ENCODE measurements at regions not wholly inside any gene's neighbourhood (a gene's known extent, or its start where the extent isn't known, plus 50 kb on each side); places are given as distances from the start of the nearest gene placed in this dataset.

DNA sequence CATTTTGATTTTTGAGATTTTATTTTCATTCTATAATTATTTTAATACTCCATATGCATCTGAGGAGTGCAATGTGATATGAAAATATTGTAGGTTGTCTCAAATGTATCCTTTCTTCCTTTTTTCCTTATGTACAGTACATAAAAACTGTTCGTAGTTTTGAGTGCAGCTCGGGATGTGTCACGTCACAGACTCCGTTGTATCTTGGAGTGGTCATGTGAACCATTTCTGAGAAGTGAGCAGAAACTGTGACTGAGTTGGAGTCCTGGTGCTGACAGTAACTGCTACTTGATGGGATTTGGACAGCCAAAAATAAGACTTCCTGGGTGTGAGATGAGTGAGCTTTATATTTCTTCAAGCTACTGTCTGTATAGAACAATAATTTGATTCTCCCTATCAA, 761.4 kb upstream of the MAN1A1 start:
- no peaks in the 10 kb centered on the region for H3K27me3 ChIP-seq (ENCODE audit: insufficient read depth, low read depth, severe bottlenecking)
- no peak for DNase-seq
- no peak overlapping the region for H3K27ac ChIP-seq
- TF ChIP-seq, protein P1, sequence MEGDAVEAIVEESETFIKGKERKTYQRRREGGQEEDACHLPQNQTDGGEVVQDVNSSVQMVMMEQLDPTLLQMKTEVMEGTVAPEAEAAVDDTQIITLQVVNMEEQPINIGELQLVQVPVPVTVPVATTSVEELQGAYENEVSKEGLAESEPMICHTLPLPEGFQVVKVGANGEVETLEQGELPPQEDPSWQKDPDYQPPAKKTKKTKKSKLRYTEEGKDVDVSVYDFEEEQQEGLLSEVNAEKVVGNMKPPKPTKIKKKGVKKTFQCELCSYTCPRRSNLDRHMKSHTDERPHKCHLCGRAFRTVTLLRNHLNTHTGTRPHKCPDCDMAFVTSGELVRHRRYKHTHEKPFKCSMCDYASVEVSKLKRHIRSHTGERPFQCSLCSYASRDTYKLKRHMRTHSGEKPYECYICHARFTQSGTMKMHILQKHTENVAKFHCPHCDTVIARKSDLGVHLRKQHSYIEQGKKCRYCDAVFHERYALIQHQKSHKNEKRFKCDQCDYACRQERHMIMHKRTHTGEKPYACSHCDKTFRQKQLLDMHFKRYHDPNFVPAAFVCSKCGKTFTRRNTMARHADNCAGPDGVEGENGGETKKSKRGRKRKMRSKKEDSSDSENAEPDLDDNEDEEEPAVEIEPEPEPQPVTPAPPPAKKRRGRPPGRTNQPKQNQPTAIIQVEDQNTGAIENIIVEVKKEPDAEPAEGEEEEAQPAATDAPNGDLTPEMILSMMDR (IDR thresholded peaks at IDR 0.05; ENCODE audit: low read depth, low read length), result no peak
- H3K4me3 ChIP-seq (ENCODE audit: low read depth, low read length), result no peak overlapping the region
- H3K36me3 ChIP-seq, result no peaks in the 10 kb centered on the region
- no peaks in the 10 kb centered on the region for H3K9me3 ChIP-seq (ENCODE audit: severe bottlenecking)

DNA sequence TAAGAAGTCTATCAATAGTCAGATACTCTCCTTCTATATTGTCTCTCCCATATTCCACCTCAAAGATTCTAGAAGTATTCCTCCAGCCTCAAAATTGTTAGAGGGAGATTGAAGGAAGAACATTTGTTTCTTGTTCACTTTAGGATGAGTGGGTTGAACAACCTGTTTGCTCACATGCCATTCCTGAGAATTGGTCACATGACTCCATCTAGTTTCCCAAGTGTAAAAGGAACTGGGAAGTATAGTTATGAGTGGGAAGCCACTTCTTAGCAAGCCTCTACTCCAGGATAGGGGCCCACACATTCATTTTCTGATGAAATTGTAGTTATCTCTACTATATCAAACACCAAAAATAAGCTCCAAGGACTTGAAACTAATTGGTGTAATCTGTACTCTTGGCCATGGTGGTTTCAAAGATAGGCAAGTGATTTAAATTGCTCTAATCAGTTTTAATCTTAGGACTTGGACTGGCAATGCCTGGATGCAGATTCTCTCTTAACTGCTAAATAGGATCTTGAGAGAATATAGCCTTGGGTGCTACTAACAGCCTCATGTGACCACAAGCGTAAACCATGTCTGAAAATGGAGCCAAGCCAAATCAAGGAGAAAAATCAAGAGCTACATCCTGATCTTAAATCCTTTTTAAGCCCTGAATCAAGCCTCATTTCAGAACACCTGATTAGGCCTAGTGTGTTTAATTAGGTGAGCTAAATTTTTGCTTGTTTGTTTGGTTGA, 758.7 kb upstream of the MAN1A1 start:
- no peak for DNase-seq

DNA sequence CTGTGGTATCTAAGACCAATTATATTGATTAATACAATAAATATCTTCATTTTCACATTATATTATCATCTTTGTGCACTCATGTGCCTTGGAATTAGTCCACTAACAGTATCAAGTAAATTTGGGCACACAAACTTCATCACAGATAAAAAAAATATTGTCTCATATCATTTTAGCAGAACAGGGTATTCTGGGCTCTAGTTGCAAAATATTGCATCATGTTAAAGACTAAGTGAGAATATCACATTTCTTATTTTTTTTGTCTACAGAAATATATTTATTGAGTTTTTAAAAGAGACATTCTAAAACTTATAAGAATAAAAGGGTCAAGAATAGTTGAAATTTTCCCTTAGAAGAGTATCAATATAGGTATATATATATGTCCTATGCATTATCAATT, 754.1 kb upstream of the MAN1A1 start:
- Histone ChIP-seq H3K27ac (no peak overlapping the region), H3K36me3 (no peaks in the 10 kb centered on the region), H3K4me3 (ENCODE audit: low read depth, low read length) (no peak overlapping the region), H3K27me3 (ENCODE audit: insufficient read depth, low read depth, severe bottlenecking) (no peaks in the 10 kb centered on the region), H3K9me3 (ENCODE audit: severe bottlenecking) (no peaks in the 10 kb centered on the region)
- DNase-seq, result no peak
- TF ChIP-seq, protein P1 (IDR thresholded peaks at IDR 0.05; ENCODE audit: low read depth, low read length), result no peak

More for the DNA sequence above, 758.7 kb upstream of the MAN1A1 start:
- Histone ChIP-seq H3K27ac (no peak overlapping the region), H3K36me3 (no peaks in the 10 kb centered on the region), H3K9me3 (ENCODE audit: severe bottlenecking) (no peaks in the 10 kb centered on the region), H3K27me3 (ENCODE audit: insufficient read depth, low read depth, severe bottlenecking) (no peaks in the 10 kb centered on the region), H3K4me3 (ENCODE audit: low read depth, low read length) (no peak overlapping the region)
- TF ChIP-seq, protein P1 (IDR thresholded peaks at IDR 0.05; ENCODE audit: low read depth, low read length), result no peak

DNA sequence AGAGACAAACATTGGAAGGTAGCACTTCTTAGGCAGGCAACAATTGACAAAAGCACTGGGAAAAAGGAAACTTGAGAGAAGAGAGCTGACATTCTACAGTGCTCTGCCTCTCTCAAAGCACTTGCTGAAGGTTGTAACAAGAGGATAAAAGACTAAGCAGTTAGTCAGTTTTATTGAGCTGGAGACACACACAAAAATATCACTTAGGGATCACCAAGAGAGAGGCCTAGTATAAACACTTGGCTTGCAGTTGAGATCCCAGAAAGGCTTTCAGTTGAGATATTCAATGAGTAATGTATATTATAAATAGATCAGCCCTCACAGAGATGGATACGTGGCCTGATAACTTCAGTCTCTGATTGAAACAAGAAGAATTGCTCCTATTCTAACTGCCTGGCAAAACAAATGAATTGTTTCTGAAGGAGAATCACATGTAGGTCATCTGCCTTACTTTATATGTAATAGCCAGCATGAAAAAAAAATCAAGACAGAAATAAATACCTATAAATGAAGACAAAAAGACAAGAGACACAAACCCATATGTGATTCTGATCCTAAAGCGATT, 747.2 kb upstream of the MAN1A1 start:
- no peak for DNase-seq
- Histone ChIP-seq H3K9me3 (ENCODE audit: severe bottlenecking) (no peaks in the 10 kb centered on the region), H3K27ac (no peak overlapping the region), H3K36me3 (no peaks in the 10 kb centered on the region), H3K4me3 (ENCODE audit: low read depth, low read length) (no peak overlapping the region), H3K27me3 (ENCODE audit: insufficient read depth, low read depth, severe bottlenecking) (no peaks in the 10 kb centered on the region)
- TF ChIP-seq, protein P1 (IDR thresholded peaks at IDR 0.05; ENCODE audit: low read depth, low read length), result no peak

DNA sequence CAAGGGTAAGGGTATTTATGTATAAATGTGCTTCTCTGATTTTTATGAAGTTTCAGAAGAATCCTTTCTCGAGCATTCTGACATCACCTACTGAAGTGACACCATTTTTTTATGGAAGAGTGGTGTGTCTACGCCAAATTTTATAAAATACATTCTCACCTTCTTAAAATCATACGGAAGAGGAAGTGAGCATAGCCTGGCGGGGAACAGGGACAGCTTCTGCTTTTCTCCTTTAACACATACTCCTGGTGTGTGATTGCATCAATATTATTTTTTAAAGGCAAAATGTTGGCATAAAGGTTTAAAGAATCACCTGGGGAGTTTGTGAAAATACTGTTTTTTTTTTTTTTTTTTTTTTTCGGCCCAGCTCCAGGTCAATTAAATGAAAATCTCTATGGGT, 733.6 kb upstream of the MAN1A1 start:
- Histone ChIP-seq H3K27me3 (ENCODE audit: insufficient read depth, low read depth, severe bottlenecking) (no peaks in the 10 kb centered on the region), H3K4me3 (ENCODE audit: low read depth, low read length) (no peak overlapping the region), H3K36me3 (no peaks in the 10 kb centered on the region), H3K27ac (no peak overlapping the region), H3K9me3 (ENCODE audit: severe bottlenecking) (no peaks in the 10 kb centered on the region)
- DNase-seq, result no peak
- TF ChIP-seq, protein P1 (IDR thresholded peaks at IDR 0.05; ENCODE audit: low read depth, low read length), result no peak
